ENCODE measurements at regions not wholly inside any gene's neighbourhood (a gene's known extent, or its start where the extent isn't known, plus 50 kb on each side); places are given as distances from the start of the nearest gene placed in this dataset.
"Not testable (repeated sequence)": the region's sequence is repeated elsewhere in the genome, so short reads cannot be mapped to it uniquely, and the experiment has no call there.

DNA sequence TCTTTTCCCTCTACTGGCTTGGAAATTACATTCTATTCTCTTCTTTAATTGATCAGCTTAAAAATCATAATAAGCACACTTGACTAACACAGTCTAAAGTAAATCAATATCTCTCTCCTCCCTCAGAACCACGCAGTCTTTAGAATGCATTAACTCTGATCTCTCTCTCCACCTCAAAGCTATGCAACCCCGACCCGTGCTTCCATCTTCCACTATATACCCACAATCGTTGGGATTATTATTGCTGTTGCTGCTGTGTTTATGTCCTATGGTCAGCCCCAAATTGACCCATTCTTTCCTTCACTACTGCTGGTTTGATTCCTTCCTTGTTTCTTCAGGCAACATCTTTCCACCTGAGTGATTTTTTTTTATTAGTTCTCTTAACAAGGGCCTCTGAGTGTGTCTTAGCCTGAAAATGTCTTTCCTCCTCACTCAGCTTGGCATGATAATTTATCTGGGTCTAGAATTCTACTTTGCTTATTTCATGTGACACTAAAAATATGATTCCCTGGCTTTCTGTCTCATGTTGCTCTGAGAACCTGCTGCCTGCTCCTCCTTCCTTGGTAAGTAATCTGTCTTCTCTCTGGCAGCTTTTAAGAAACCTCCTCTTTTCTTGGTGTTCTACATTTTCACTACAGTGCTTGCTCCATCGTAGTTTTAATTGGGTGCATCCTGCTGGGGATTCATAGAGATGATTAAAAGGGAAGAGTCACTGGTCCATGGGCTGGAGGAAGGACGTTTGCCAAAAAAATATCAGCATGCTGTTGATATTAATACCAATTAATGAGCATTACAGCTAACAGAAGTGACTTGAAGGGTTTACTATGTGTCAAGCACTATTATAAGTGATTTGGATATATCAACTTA lies 472.2 kb downstream of the MATN1 start:
- no peak for DNase-seq

DNA sequence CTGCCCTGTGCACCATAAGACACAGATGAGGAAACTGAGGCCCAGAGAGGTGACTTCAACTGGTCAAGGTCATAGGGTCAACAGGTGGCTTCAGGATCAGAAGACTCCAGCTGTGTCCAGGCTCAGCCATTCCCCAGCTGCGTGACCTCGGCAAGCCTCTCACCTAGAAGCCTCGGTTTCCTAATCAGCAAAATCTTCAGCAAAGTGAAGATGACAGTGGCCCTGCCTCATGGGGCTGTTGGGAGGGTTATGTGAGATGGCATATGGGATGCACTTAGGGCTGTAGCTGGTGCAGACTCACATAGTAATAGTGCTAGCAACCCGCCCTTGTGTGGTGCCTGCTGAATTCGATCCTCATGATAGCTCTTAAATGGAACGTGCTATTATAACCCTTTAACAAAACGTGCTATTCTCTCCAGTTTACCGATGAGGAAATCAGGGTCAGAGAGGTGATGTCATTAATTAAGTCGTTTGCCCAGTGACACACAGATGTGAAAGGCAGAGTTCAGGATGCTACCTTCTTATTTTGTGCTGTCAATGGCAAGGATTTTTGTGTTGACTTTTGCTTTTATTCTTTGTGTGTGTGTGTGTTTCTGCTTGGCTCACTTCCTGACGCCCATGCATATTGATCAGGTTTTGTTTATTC lies 472.9 kb downstream of the MATN1 start:
- no peak for DNase-seq

DNA sequence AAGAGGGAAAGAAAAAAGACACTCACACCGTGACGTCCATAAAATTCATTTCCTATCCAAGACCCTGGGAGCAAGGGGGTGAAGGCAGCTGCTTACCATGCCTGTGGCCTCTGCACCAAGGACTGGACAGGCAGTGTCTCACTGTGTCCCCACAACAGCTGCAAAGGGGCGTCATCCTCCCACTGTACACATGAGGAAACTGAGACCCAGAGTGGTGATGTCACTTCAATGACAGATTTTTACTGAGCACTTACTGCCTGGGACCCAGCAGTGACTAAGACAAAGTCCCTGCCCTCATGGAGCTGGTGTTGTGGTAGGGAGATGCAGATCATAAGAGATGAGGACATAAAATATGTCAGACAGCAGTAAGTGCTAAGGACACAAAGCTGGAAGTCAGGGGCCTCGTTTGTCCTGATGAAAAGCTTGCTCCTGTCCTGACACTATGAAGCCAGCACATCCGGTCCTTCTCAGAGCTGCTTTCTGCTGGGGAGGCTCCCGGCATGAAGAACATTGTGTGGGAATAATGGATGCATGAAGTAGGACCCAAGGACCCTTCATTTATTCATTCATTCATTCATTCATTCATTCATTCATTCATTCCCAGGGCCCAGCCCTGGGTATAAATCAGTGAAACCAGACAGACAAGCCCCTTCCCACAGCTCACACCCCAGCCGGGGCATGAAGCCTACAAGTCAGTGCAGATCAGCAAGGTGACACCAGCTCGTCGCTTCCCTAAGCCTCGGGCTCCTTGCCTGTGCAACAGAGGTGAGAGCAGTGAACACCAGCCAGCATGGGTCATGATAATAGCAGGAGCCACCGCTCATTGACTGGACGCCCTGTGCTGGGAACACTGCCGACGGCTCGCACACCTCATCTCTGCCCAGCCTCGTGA lies 473.7 kb downstream of the MATN1 start:
- DNase-seq: no peak

DNA sequence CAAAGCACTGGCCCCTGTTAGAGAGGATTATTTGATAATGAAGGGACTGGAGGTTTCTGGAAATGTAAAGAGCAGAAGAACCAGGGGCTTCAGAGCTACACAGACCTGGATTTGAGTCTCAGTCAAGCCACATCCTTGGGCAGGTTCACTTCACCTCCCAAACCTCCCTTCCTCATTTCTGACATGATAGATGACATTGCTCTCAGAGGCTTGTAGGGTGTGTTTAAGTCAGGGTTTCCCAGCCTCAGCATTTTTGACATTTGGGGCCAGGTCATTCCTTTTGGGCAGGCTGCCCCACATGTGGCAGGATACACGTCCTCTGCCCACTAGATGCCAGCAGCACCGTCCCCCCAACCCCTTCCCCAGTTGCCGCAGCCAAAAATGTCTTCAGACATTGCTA lies 474.6 kb downstream of the MATN1 start:
- DNase-seq: no peak

DNA sequence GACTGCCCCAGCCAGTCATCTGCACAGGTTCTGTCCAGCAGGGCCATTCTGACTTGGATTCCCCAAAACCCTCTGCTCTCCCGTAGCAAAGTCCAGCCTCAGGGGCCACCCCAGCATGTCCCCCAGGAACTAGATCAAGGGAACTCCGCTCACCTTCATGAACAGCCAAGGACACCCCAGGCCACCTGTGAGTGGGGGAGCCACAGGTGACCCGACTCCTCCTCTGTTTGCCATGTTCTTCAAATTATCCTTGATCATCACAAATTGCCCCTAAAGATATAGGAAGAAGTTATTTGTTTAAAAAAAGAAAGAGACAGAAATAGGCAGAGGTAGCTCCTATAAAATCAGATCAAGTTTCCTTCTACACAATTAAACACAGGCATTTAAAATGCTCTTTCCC lies 475.0 kb downstream of the MATN1 start:
- no peak for DNase-seq

DNA sequence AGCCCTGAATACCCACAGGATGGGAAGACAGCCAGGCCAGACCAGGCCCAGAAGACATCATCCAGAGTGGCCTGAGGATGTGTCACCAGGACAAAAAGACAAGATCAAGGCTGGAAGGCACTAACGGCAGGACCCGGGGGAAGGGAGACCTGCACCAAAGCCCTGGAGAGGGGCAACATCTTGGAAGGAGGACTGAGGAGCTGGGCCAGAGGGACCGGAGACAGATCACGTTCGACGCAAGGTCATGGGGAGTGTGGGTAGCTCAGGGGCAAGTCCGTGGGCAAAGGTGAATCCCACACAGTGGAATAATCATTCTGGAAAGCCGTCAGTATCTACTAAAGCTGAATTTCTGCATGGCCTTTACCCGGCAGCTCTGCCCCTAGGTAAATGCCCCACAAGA lies 478.6 kb downstream of the MATN1 start:
- no peak for DNase-seq

DNA sequence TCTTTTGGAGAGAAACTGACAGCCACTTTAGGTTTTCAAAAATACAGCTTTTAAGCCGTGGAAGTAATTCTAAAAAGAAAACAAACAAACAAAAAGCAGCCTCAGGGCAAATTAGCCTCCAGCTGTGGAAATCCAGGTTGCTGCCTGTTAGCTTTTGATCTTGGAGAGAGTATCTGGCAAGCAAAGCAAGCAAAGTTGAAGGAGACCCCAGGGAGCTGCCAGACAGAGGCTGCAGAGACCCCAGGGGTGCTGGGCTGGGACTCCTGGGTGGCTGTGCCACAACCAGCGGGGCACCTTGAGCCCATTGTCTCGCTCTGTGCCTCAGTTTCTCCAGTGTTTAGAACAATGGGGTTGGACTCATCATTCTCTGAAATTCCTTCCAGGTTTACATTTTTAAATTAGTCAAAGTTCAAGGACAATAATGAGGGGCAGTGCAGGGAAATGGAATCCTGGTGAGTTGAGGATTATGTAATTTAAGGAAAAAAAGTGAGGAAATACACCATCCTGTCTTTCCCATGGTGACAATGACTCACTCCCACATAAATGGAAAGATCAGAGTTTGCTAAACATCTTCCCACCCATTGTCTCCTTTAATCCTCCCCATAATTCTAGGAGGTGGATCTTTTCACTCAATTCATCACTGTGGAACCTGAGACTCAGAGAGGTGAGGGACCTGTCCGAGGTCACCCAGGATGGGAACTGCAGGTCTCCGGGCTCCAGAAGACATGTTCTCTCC lies 480.5 kb downstream of the MATN1 start:
- DNase-seq: no peak

DNA sequence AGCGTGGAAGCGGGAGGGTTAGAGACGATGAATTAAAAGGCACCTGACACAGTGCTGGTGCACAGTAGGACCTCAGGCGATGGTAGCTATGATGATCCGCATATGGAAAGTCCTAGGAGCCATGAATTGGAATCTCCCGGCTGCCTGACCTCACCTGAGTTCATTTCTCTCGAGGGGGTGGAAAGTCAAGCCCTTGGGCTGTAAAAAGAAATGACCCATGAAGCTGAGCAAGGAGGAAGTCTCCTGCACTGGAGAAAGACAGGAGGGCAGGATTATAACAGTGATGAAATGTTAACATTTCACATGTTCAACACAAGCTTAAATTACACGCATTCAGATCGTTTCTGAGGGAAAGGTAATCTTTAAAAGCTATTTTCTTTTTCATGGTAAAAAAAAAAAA lies 481.2 kb downstream of the MATN1 start:
- peak; percentile 48 for DNase-seq

DNA sequence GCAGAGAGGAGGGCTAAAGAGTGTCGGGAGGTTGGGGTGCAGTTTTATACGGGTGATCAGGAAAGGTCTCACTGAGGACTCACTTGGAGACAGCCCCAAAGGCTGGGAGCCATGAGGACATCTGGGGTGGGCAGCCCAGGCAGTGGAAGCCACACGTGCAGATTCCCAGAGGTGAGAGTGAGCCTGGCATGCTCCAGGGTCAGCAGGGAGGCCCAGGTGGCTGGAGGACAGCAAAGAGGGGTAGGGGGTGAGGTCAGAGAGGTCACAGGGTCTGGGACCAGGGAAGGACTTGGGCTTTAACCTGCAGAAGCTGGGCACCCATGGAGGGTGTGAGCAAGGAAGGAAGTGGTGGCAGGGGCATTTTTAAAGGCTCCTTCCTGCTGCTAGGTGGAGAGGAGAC lies 481.7 kb downstream of the MATN1 start:
- DNase-seq: no peak

DNA sequence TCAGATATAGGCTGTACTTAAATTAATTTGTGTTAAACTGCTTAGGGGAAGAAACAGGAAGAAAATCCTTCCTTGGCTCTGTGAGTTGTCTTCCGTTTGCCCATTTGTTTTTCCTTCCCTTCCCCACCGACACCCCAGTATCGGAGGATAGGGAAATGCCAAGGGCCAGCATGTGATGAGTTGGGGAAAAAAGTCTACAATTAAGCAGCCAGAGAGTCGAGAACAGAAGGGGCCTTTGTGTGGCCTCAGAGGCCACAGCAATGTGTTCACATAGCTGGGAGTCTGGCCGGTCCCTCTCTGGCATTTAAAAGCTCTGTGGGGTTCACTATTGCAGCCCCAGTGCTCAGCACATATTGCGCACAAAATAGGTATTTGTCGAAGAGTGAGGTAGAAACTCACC lies 489.3 kb downstream of the MATN1 start:
- DNase-seq: no peak

DNA sequence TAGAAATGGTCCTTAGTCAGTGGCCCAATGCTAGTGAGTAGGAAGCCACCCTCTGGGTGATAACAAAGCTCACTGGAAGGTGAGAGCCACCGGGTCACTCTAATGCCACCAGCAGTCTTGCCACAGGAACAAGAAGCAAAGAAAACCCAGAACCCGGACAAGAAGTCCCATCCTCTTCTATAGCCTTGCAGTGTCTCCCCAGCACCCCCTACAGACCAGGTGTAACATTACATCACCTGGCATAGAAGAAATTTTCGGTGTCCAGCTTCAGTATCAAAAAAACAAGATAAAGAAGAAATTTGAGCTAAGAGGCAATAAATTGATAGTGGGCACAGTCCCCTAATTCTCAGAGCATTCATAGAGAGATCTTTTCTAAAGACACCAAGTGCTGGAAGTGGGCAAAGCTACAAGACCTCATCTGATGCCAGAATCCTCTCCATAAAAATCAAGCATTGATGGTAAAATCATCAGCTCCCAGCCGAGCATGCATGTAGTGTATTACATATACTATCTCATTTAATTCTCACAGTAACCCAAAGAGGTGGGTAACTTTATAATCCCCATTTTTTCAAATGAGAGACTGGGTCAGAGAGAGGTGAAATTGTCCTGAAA lies 491.0 kb downstream of the MATN1 start:
- no peak for DNase-seq

DNA sequence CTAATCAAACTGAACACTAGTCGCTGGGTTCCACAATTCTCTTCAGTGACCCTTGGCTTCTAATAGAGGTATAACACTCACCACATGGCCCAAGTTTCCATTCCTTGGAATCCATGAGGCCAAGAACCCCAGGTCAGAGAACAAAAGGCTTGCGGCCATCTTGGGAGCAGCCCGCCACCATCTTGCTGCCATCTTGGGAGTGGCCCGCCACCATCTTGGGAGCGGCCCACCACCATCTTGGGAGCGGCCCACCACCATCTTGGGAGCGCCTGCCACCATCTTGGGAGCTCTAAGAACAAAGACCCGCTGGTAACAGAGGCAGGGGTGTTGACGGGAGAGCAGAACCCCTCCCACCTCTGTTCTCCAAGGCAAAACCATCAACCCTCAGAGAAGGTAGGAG lies 493.4 kb downstream of the MATN1 start:
- no peak for DNase-seq

DNA sequence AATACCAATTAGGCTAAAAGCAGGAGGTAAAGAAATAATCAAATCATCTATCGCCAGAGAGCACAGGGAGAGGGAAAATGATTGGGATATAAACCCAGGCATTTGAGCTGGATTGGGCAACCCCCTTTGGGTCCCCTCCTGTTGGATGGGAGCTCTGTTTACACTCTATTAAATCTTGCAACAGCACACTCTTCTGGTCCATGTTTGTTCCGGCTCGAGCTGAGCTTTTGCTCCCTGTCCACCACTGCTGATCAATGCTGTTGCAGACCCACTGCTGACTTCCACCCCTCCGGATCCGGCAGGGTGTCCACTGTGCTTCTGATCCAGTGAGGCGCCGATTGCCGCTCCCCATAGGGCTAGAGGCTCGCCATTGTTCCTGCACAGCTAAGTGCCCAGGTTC lies 493.8 kb downstream of the MATN1 start:
- DNase-seq: no peak

DNA sequence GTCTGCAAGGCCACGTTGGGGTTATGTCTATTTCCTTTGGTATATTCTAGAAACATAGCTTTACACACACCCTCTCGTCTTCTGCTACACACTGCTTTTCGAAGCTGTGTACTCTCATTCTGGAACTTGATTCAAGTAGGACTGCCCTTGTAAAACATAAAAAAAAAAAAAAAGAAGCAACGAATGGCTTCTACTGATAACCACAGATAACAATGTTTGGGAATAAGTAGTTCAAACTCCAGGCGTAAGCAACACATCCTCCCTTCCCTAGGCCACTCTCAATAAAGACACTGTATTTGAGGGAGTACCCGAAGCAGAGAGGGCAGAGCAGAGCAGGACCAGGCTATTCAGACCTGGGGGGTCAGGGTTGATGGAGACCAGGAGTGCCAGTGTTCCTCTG lies 496.7 kb downstream of the MATN1 start:
- DNase-seq: no peak

DNA sequence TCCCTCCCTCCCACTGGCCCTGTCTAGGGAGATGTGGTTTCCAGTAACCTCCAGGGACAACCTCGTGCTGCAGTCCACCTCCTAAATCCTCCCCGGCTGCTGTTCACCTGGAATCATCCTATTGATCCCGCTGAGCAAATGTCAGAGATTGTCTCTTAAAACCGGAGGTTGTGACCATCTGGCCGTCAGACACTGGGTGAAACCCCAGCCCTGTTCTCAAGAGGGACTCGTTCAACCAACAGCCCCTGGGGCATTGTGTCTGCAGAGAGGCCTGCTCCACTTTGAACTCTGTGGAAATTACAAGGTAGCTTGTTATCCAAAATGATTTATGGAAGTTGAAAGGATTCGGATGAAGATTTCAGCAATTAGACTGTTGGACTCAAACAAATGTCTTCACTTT lies 498.0 kb downstream of the MATN1 start:
- no peak for DNase-seq

DNA sequence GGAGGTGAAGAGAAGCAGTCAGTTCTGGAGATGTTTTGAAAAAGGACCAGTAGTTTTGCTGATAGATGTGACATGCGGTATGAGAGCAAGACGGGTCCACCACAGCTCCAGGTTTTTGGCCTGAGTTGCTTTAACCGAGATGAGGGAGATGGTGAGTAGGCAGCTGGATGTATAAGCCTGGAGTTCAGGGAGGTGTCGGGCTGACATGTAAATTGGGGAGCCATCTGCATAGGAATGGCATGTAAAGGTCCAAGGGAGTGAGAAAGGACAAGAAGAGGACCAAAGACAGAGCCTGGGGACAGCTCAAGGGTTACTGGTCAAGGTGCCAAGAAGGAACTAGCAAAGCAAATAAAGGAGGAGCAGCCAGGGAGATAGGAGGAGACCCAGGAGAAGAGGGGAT lies 503.7 kb downstream of the MATN1 start:
- DNase-seq: no peak

DNA sequence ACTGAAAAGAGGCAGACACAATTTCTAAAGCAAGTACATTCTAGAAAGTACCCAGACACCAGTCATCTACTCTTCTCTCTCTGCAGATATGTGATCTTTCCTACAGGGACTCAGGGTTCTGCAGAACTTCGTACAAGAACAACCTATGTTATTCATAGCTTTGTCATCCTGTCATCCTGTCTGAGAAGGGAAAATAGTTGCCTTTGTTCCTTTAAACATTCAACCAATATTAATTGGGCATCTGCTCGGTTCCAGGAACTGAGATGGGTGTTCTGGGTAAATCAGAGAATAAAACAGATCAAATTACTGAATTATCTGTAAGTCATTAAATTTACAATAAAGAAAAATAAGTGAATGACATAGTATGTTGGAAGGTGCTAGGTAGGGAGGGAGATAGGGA lies 504.9 kb downstream of the MATN1 start:
- no peak for DNase-seq

DNA sequence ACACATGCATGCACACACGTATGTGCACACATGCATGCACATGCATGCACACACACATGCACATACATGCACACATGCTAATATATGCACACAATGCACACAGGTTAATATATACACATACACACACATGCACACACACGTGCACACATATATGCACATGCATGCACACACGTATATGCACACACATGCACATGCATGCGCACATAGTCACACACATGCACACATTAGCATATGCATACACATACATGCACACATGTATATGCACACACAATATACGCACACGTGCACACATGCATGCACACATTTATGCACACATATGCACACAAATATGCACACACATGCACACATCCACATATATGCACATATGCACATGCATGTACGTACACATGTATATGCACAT lies 506.8 kb downstream of the MATN1 start:
- no peak for DNase-seq

DNA sequence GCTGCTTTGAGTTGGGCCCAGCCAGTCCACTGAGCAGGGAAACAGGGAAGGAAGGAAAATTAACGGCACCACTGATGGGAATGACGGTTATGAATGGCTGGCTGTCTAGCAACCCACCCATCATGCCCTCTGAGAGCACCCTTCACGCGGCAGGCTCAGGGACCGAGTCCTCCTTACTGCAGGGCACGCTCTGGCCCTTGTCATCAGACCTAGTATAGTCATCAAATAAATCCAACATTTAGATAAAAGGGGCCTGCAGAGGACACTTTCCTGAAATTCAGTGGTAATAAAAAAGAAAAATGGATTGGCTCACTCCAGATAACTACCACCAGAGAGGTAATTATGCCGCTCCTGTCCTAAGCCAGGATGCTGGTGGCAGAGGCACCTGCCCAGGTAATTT lies 509.4 kb downstream of the MATN1 start:
- no peak for DNase-seq

DNA sequence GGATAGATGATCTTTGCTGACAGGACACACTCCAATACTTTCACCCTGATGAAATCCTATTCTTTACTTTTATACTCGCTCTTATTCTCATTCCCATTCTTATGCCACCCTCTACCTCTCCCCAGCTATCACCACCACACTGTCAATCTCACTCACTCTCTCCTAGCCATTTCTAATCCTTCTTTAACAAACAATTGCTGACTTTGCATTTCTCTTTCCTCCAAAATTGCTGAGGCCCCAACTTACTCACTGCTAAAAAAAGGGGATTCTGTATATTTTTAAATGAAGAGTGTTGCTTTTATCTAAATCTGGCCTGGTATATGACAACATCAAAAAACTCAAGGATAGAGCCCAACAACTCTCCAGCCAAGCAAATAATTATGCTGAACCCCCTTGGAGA lies 515.4 kb downstream of the MATN1 start:
- not testable (repeated sequence) for DNase-seq

DNA sequence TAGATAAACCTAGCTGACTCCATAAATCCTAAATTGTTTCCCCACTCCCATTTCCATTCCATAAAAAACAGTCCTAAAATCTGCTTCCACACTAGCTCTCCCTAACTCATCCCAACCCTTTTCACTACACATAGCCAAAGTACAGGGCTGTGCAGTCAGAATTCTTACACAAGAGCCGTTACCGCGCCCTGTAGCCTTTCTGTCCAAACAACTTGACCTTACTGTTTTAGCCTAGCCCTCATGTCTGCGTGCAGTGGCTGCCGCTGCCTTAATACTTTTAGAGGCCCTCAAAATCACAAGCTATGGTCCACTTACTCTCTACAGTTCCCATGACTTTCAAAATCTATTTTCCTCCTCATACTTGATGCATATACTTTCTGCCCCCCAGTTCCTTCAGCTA lies 516.8 kb downstream of the MATN1 start:
- DNase-seq: not testable (repeated sequence)

DNA sequence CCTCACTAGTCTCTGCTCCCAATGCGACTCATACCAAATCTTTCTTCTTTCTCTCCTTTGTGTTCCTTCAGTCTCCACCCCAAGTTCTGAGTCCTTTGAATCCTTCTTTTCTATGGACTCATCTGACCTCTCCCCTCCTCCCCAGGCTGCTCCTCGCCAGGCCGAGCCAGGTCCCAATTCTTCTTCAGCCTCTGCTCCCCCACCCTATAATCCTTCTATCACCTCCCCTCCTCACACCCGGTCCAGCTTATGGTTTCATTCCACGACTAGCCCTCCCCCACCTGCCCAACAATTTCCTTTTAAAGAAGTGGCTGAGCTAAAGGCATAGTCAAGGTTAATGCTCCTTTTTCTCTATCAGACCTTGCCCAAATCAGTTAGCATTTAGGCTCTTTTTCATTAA lies 518.5 kb downstream of the MATN1 start:
- not testable (repeated sequence) for DNase-seq
